ENCODE measurements at regions not wholly inside any gene's neighbourhood (a gene's known extent, or its start where the extent isn't known, plus 50 kb on each side); places are given as distances from the start of the nearest gene placed in this dataset.
A peak's percentile ranks its signal among the peaks of the same experiment; 100 is the strongest.

DNA sequence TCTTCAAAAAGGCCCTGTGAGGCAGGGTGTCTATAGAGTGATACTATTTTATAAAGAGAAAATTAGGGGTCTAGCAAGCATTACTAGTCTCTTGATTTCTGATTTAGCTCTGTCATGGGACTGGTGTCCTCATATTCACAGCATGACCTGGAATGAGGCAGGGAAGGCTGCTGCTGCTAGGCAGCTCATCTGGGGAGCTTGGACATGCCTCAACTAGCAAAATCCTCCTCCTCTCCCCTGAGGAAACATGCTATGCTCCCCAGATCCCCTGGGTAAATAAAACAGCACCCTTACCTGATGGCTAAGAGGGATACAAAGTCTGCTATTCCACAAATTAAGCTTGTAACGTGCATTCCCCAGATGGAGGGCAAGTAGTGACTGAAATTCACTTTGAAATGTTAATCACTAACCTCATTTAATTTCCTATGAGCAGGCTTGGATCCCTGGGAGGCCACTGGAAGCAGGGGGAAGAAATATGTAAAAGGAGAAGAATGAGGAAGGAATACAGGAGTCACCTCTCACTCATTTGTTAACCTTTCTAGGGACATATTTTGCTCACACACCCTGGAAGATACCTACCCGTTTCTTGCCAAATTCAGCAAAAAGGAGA is 709.4 kb downstream of the SQOR start:
- Histone ChIP-seq H3K27me3 (replicated peaks; ENCODE audit: insufficient read depth, low read length) (no peaks in the 10 kb centered on the region), H3K9ac (ENCODE audit: low read length) (peak overlapping the region; percentile 38), H3K36me3 (replicated peaks; ENCODE audit: insufficient read depth, low read length) (no peaks in the 10 kb centered on the region), H4K20me1 (ENCODE audit: insufficient read depth, low read length) (no peaks in the 10 kb centered on the region), H3K79me2 (ENCODE audit: low read length) (no peaks in the 10 kb centered on the region), H3F3A (ENCODE audit: insufficient read depth, low read length) (0 out of 2 replicates have a peak, but pooled peaks cover 11% of the 10 kb centered on the region), H3K27ac (ENCODE audit: low read length) (peak overlapping the region; percentile 71), H3K9me2 (replicated peaks; ENCODE audit: insufficient read depth, low read length) (no peaks in the 10 kb centered on the region), H2AFZ (ENCODE audit: low read length) (no peak overlapping the region), H3K9me3 (replicated peaks; ENCODE audit: insufficient read depth, low read length) (no peaks in the 10 kb centered on the region), H3K4me1 (ENCODE audit: low read length) (peaks cover 19% of the 10 kb centered on the region), H3K4me3 (ENCODE audit: low read length) (no peak overlapping the region), H3K4me2 (ENCODE audit: low read depth, low read length) (peak overlapping the region; percentile 23)
- no peak for DNase-seq
- TF ChIP-seq, protein P1, sequence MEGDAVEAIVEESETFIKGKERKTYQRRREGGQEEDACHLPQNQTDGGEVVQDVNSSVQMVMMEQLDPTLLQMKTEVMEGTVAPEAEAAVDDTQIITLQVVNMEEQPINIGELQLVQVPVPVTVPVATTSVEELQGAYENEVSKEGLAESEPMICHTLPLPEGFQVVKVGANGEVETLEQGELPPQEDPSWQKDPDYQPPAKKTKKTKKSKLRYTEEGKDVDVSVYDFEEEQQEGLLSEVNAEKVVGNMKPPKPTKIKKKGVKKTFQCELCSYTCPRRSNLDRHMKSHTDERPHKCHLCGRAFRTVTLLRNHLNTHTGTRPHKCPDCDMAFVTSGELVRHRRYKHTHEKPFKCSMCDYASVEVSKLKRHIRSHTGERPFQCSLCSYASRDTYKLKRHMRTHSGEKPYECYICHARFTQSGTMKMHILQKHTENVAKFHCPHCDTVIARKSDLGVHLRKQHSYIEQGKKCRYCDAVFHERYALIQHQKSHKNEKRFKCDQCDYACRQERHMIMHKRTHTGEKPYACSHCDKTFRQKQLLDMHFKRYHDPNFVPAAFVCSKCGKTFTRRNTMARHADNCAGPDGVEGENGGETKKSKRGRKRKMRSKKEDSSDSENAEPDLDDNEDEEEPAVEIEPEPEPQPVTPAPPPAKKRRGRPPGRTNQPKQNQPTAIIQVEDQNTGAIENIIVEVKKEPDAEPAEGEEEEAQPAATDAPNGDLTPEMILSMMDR (IDR thresholded peaks at IDR 0.05; ENCODE audit: low read length): no peak
- TF ChIP-seq EZH2phosphoT487 (IDR thresholded peaks at IDR 0.05; ENCODE audit: low read length): no peak
- TF ChIP-seq EZH2 (optimal IDR thresholded peaks at IDR 0.05; ENCODE audit: low read depth, low read length): no peak

DNA sequence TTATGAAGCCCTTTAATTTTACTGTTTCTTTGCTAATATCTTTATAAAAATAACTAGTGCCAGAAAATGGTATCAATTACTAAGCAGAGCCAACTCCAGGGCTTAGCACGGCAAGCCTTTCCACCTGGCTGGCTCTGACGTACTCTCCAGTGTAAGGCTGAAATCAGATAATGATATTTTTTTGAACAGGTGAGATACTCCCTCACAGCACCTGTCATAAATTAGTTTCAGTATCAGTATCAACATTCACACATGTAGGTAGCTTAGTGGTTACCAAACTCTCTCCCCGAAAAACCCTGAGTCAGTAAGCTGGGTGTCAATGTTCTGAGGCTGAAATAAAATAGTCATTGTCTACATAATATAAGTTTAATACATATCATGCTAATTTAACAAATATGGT is 710.1 kb downstream of the SQOR start:
- peak; percentile 94 for DNase-seq
- peak overlapping the region; percentile 23 for H3K4me2 ChIP-seq (ENCODE audit: low read depth, low read length)

DNA sequence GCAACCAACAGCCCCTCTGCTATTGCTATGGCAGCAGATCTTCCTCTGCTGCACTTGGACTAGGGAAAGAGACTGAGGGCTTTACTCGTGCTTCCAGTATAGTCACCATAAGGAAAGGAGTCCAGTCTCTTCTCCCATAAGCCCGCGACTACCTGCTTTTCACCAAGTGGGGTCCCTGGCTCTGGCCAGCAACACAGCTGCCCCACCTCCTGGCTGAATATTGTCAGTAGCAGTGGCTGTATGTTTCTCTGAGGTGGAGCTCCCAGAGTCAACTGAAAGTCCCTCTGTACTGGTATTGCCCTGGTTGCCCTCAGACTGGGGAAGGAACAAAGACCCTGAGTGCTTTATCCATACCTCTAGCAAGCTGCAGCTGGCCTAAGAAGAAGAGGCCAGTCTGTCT is 719.6 kb downstream of the SQOR start:
- no peaks in the 10 kb centered on the region; the same call in 1 of the 2 replicates for H3K9me3 ChIP-seq (replicated peaks; ENCODE audit: insufficient read depth, low read length)
- H3K9me2 ChIP-seq (replicated peaks; ENCODE audit: insufficient read depth, low read length): no peaks in the 10 kb centered on the region
- no peaks in the 10 kb centered on the region for H3K4me1 ChIP-seq (ENCODE audit: low read length)
- no peak overlapping the region for H3K4me3 ChIP-seq (ENCODE audit: low read length)
- no peaks in the 10 kb centered on the region for H3K36me3 ChIP-seq (replicated peaks; ENCODE audit: insufficient read depth, low read length)
- no peak for DNase-seq
- no peak overlapping the region for H3K27ac ChIP-seq (ENCODE audit: low read length)
- no peak overlapping the region for H3K9ac ChIP-seq (ENCODE audit: low read length)
- TF ChIP-seq, protein P1 (IDR thresholded peaks at IDR 0.05; ENCODE audit: low read length): no peak
- TF ChIP-seq EZH2phosphoT487 (IDR thresholded peaks at IDR 0.05; ENCODE audit: low read length) (no peak), EZH2 (optimal IDR thresholded peaks at IDR 0.05; ENCODE audit: low read depth, low read length) (no peak)
- H3F3A ChIP-seq (ENCODE audit: insufficient read depth, low read length): no peaks in the 10 kb centered on the region
- H3K4me2 ChIP-seq (ENCODE audit: low read depth, low read length): no peak overlapping the region
- no peak overlapping the region for H2AFZ ChIP-seq (ENCODE audit: low read length)
- no peaks in the 10 kb centered on the region for H3K27me3 ChIP-seq (replicated peaks; ENCODE audit: insufficient read depth, low read length)
- H3K79me2 ChIP-seq (ENCODE audit: low read length): no peaks in the 10 kb centered on the region
- H4K20me1 ChIP-seq (ENCODE audit: insufficient read depth, low read length): no peaks in the 10 kb centered on the region

More for the DNA sequence above, 710.1 kb downstream of the SQOR start:
- no peaks in the 10 kb centered on the region for H4K20me1 ChIP-seq (ENCODE audit: insufficient read depth, low read length)
- TF ChIP-seq EZH2 (optimal IDR thresholded peaks at IDR 0.05; ENCODE audit: low read depth, low read length) (no peak), EZH2phosphoT487 (IDR thresholded peaks at IDR 0.05; ENCODE audit: low read length) (no peak)
- TF ChIP-seq, protein P1 (IDR thresholded peaks at IDR 0.05; ENCODE audit: low read length): no peak
- H3K36me3 ChIP-seq (replicated peaks; ENCODE audit: insufficient read depth, low read length): no peaks in the 10 kb centered on the region
- no peaks in the 10 kb centered on the region for H3K27me3 ChIP-seq (replicated peaks; ENCODE audit: insufficient read depth, low read length)
- 0 out of 2 replicates have a peak, but pooled peaks cover 11% of the 10 kb centered on the region for H3F3A ChIP-seq (ENCODE audit: insufficient read depth, low read length)
- no peaks in the 10 kb centered on the region for H3K9me2 ChIP-seq (replicated peaks; ENCODE audit: insufficient read depth, low read length)
- H3K4me1 ChIP-seq (ENCODE audit: low read length): peaks cover 19% of the 10 kb centered on the region
- H2AFZ ChIP-seq (ENCODE audit: low read length): no peak overlapping the region
- no peak overlapping the region for H3K4me3 ChIP-seq (ENCODE audit: low read length)
- H3K79me2 ChIP-seq (ENCODE audit: low read length): no peaks in the 10 kb centered on the region
- no peaks in the 10 kb centered on the region for H3K9me3 ChIP-seq (replicated peaks; ENCODE audit: insufficient read depth, low read length)
- peak overlapping the region; percentile 71 for H3K27ac ChIP-seq (ENCODE audit: low read length)
- peak overlapping the region; percentile 38 for H3K9ac ChIP-seq (ENCODE audit: low read length)

Data from MM.1S (cell line).